ENCODE measurements at regions not wholly inside any gene's neighbourhood (a gene's known extent, or its start where the extent isn't known, plus 50 kb on each side); places are given as distances from the start of the nearest gene placed in this dataset.

- Histone ChIP-seq H3K36me3 (ENCODE audit: control insufficient read depth, low read length) (no peaks in the 10 kb centered on the region), H3K4me3 (ENCODE audit: low read length) (no peak overlapping the region), H4K20me1 (ENCODE audit: control insufficient read depth, insufficient read depth, low read depth, low read length) (no peaks in the 10 kb centered on the region), H3K27ac (ENCODE audit: low read depth, low read length) (no peak overlapping the region), H3F3A (ENCODE audit: control insufficient read depth, insufficient read depth) (no peaks in the 10 kb centered on the region), H3K4me2 (ENCODE audit: low read length) (no peak overlapping the region), H3K9me2 (replicated peaks; ENCODE audit: control insufficient read depth, low read length) (no peaks in the 10 kb centered on the region), H3K9me3 (ENCODE audit: control insufficient read depth, insufficient read depth, low read length) (no peaks in the 10 kb centered on the region), H3K4me1 (ENCODE audit: control insufficient read depth, low read length) (no peaks in the 10 kb centered on the region), H3K79me2 (ENCODE audit: control insufficient read depth, low read length) (no peaks in the 10 kb centered on the region), H3K27me3 (ENCODE audit: control insufficient read depth, low read length) (no peaks in the 10 kb centered on the region)
- no peak for TF ChIP-seq CTCF (IDR thresholded peaks at IDR 0.05; ENCODE audit: low read depth, low read length, poor library complexity, severe bottlenecking)
- TF ChIP-seq EZH2phosphoT487 (IDR thresholded peaks at IDR 0.05; ENCODE audit: borderline replicate concordance, low read length): no peak
These were observed 98.4 kb upstream of the TBX18 start for GRCh38 chr6:84862843-84863242.

DNA sequence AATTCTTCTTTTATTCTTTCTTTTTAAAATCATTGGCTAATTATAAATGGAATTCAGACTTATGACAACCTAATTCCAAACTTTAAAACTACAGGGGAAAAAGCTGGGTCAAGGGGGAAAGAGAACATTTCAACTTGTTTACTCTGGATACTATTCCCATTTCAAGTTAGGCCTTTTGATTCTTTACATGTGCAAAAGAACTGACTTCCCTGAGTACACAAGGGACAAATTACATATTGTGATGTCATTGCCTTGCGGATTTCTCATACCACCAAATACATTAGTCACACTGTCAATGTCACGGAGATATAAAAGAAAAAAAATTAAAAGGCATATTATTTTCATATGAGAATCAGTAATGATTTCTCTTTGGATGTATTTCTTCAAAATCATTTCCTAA is 96.5 kb upstream of the TBX18 start:
- H4K20me1 ChIP-seq (ENCODE audit: control insufficient read depth, insufficient read depth, low read depth, low read length): no peaks in the 10 kb centered on the region
- no peak overlapping the region for H3K4me2 ChIP-seq (ENCODE audit: low read length)
- TF ChIP-seq EZH2phosphoT487 (IDR thresholded peaks at IDR 0.05; ENCODE audit: borderline replicate concordance, low read length) (no peak), CTCF (IDR thresholded peaks at IDR 0.05; ENCODE audit: low read depth, low read length, poor library complexity, severe bottlenecking) (no peak)
- H3K9me2 ChIP-seq (replicated peaks; ENCODE audit: control insufficient read depth, low read length): no peaks in the 10 kb centered on the region
- H3K4me3 ChIP-seq (ENCODE audit: low read length): no peak overlapping the region
- H3K79me2 ChIP-seq (ENCODE audit: control insufficient read depth, low read length): no peaks in the 10 kb centered on the region
- no peak overlapping the region for H3K27ac ChIP-seq (ENCODE audit: low read depth, low read length)
- no peaks in the 10 kb centered on the region for H3K4me1 ChIP-seq (ENCODE audit: control insufficient read depth, low read length)
- H3K36me3 ChIP-seq (ENCODE audit: control insufficient read depth, low read length): no peaks in the 10 kb centered on the region
- H3K9me3 ChIP-seq (ENCODE audit: control insufficient read depth, insufficient read depth, low read length): no peaks in the 10 kb centered on the region
- no peaks in the 10 kb centered on the region for H3K27me3 ChIP-seq (ENCODE audit: control insufficient read depth, low read length)
- H3F3A ChIP-seq (ENCODE audit: control insufficient read depth, insufficient read depth): no peaks in the 10 kb centered on the region

- Histone ChIP-seq H3K9me3 (ENCODE audit: control insufficient read depth, insufficient read depth, low read length) (no peaks in the 10 kb centered on the region), H3K27me3 (ENCODE audit: control insufficient read depth, low read length) (no peaks in the 10 kb centered on the region), H3K4me3 (ENCODE audit: low read length) (no peak overlapping the region), H4K20me1 (ENCODE audit: control insufficient read depth, insufficient read depth, low read depth, low read length) (no peaks in the 10 kb centered on the region), H3F3A (ENCODE audit: control insufficient read depth, insufficient read depth) (no peaks in the 10 kb centered on the region), H3K79me2 (ENCODE audit: control insufficient read depth, low read length) (no peaks in the 10 kb centered on the region), H3K9me2 (replicated peaks; ENCODE audit: control insufficient read depth, low read length) (no peaks in the 10 kb centered on the region), H3K27ac (ENCODE audit: low read depth, low read length) (no peak overlapping the region), H3K4me2 (ENCODE audit: low read length) (no peak overlapping the region), H3K4me1 (ENCODE audit: control insufficient read depth, low read length) (no peaks in the 10 kb centered on the region), H3K36me3 (ENCODE audit: control insufficient read depth, low read length) (no peaks in the 10 kb centered on the region)
- no peak for TF ChIP-seq EZH2phosphoT487 (IDR thresholded peaks at IDR 0.05; ENCODE audit: borderline replicate concordance, low read length)
- no peak for TF ChIP-seq CTCF (IDR thresholded peaks at IDR 0.05; ENCODE audit: low read depth, low read length, poor library complexity, severe bottlenecking)
These were observed 96.1 kb upstream of the TBX18 start for GRCh38 chr6:84860509-84860908.

All from DOHH2 (cell line).